HG02642 (cell line): ENCODE measurements at regions not wholly inside any gene's neighbourhood (a gene's known extent, or its start where the extent isn't known, plus 50 kb on each side); places are given as distances from the start of the nearest gene placed in this dataset.

Experiments used
- ATAC-seq: cut with Tn5 transposase; IDR thresholded peaks from one replicate; pipeline ENCODE4 v1.9.1; 2021; ENCODE audit warnings: mild to moderate bottlenecking; ENCODE audit not compliant: unreplicated experiment, poor library complexity

DNA sequence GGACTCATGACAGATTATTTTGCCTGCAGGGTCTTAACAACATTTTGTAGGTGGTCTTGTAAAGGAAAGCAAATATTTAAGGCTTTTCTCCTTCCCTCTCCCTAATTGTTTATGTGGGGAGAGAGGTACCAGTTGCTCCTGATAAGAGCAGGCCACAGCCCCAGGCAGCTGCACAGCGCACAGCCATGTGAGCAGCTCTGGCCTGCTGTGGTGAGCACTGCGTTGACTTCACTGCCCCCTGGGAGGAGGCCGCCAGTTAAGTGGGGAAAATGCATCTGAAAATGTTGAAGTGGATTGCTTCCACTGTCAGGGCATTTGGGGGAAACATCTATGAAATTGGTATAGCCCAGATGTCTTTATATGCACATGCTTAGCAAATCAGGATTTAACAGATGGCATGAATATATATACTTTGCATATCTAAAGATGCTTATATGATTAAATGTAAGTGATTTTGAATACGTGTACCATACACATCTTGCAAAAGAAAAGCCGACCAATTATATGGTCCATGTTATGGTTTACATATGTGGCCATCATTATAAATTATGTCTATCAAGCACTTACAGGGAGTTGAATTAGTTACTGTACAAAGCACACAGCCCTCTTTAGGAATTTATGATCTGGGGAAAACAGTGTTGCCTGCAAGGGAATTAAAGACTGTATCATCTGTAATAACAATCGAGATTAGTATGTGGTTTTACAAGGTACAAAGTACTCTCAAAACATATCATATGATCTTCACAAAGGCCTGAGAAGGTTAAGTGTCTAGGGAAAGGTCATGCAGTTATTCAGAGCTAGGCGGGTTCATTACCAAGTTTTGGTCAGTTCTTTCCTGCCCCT lies 132.1 kb downstream of the RHOU start:
- ATAC-seq, result no peak

DNA sequence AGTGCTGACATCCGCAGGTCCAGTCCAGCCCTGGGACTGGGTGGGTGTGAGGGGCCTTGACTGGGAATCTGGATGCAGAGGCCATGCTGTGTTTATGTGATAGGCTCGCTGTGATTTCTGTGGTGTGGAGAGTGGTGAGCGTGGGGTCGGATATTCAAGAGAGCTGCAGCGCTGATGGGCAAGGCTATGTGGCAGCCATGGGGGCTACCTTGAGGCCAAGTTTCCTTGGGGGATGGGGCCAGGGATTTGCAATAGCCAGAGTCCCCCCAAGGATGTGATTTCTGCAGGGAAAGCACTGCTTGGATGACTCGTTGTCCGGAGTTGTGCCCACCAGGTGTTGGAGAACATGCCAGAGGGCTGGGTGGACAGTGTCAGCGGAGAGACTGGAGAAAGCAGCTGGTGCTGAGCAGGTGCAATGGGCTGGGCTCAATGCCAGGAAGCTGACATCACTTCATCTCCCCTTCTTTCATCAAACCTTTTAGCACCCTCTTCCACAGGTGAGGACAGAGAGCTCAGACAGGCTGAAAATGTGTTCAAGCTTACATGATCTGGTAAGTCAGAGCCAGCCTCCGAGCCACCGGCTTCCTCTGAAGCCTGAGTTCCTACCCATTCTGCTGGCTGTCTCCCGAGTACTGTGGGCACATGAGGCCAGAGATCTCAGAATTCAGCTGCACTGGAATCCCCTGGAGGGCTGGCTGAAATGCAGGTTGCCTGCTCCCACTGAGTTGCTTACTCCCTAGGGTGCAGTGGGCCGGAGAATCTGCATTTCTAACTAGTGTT lies 132.9 kb downstream of the RHOU start:
- no peak for ATAC-seq

DNA sequence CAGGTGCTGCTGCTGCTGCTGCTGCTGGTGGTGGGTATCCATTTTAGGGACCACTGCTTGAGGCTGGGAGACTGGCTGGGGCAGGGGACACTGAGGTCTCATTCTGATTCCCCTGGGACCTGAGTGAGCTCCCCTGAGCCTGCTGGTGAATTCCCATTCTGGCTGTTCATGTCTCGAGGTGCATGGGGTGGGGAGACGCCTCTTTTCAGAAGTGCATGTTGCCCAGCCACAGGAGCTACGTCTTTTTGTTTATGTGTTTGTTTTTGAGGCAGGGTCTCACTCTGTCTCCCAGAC lies 133.4 kb downstream of the RHOU start:
- ATAC-seq, result no peak

DNA sequence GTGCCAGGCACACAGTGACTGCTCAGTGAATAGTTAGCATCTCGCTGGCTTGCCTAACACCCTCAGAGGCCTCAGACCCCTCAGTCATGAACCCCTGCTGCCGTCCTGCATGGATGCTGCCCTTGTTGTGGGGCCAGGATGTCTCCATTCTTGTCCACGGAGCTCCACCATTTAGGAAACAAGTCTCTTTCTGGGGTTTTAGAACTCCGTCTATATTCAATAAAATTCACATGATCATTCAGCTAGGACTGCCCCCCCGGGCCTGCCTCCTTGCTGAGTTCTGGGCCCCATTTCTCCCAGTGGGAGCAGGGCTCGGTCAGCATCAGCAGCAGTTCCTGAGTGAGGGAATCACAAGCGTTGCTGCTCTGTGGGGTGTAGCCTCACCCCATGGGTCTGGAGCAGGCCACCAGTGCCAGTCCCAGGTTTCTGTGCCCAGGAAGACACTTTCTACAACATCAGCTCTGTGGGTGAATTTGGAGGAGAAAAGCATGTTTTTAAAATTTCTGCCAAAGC lies 134.1 kb downstream of the RHOU start:
- no peak for ATAC-seq

DNA sequence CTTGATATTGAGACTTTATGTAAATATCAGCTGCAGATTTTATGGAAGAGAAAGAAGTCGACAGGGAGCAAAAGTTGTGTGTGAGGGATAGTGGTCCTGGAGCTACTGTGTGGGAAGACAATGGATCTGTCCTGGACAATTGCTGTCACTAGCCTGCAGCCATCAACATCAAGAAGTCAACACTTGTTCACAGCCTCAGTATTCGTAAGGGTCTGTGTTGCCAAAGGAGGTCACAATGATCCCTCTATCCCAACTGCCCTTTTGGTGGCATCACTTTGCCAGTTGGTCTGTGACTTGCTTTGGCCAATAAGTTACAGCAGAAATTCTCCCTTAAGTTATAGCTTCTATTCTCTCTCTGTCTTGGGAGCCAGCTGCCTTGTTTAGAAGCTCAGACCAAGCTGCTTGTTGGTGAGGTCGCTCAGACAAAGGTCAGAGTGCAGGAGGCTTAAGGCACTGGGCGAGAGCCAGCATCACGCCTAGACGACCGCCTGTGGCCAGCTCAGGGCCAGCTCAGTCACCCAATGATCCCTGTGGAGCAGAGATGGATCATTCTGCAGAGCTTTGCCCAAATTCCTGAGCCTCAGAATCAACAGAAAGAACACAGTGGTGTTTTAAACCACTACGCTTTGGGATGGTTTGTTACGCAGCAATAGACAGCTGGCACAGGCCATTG lies 134.9 kb downstream of the RHOU start:
- ATAC-seq, result no peak

DNA sequence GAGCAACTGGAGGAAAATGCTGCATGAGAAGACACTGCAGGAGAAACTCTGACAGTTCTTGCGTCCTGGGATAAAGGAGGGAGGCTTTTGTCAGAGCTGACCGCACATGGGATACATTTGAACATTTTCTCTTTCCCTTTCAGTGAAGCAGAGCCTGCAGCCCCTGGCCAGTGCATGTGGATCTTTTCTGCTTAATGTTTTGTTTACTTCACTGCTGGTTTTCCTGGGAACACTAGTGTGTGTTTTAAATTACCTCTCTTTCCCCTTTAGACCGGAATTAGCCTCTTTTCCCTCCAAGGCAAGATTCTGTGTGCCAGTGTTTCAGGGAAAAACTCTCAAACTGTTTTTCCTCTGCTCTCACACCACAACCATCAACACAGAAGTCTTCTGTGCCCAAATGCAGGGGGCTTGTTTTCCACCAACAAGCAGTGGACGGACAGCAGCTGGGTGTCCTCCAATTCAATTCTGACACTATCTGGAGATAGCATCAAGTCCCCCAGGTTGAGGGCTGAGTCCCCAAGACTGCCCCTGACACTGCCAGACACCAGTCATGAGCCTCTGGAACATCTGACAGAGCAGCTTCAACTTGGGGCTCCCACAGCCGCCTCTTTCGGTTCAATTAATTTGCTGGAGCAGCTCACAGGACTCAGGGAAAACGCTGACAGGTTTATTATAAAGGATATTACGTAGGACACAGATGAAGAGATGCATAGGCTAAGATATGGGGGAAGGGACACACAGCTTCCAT lies 136.2 kb downstream of the RHOU start:
- ATAC-seq, result no peak

DNA sequence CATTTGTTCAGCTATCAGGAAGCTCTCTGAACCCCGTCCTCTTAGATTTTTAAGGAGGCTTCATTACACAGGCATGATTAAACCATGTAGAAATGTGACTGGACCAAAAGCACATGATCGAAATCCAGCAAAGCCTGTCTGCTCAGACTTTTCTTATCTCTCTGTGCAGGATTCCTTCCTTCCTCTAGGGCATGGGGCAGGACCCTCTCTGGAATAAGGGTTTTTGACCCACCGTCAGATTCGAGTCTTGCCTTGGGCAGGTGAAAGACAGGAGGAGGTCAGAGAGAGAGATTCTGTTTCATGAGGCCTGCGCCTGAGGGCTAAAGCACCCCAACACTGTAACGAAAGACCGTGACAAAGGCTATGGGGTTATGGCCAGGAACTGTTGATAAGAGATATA lies 136.8 kb downstream of the RHOU start:
- ATAC-seq, result no peak

DNA sequence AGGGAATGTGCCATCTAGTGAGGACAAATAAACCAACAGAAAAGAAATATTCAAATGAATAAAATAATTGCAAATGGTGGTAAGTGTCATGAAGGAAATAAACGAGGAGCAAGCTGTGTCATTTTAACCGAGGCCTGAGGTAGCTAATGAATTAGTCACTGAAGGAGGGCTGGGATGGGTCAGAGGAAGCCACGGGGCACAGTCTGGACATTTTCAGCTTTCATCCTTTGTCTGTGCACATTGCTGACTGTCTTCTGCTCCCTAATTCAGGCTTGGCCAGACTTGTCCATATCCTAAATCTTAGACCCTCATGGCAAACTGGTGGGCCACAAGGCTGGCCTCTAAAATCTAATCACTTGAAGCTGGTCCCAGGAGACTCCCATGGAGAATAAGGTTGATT lies 138.4 kb downstream of the RHOU start:
- ATAC-seq, result no peak

DNA sequence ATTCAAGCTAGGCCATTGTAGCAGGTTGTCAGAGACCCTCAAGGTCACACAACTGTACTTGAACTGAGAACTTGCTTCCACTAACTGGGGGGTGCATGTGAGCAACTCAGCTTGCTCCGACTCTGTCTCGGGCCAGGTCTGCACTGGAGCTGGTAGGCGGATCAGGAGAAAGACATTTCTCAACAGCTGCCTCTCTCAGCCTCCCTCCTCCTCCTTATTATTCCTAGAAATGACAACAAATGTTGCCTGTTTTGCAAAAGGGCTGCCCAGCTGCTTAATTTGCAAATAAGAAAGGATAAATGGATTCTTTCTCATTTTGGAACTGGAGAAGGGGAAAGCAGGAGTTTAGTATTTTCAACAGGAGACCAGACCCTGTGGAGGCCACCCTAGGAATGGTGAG lies 140.5 kb downstream of the RHOU start:
- ATAC-seq, result no peak

DNA sequence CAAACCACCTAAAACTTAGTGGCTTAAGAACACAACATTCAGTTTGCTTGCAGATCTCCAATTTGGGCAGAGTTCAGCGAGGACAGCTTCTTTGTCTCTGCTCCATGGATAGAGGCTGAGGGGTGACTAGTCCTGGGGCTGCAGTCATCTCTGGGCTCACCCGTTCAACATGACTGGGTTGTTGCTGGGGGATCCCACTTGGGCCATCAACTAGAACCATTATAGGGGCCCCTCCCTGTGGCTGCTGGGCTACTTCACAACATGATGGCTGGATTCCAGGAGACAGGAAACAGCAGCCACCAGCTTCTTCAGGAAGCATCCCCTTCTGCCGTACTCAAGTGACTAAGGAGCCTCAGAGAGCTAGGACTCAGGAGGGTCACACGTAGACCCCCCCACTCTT lies 140.9 kb downstream of the RHOU start:
- no peak for ATAC-seq

DNA sequence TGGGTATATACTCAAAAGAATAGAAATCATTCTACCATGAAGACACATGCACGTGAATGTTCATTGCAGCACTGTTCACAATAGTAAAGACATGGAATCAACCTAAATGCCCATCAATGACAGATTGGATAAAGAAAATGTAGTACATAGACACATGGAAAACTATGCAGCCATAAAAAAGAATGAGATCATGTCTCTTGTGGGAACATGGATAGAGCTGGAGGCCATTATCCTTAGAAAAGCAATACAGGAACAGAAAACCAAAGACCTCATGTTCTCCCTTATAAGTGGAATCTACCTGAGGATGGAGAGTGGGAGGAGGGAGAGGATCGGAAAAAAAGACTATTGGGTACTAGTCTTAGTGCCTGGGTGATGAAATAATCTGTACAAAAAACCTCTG lies 143.9 kb downstream of the RHOU start:
- ATAC-seq, result no peak

DNA sequence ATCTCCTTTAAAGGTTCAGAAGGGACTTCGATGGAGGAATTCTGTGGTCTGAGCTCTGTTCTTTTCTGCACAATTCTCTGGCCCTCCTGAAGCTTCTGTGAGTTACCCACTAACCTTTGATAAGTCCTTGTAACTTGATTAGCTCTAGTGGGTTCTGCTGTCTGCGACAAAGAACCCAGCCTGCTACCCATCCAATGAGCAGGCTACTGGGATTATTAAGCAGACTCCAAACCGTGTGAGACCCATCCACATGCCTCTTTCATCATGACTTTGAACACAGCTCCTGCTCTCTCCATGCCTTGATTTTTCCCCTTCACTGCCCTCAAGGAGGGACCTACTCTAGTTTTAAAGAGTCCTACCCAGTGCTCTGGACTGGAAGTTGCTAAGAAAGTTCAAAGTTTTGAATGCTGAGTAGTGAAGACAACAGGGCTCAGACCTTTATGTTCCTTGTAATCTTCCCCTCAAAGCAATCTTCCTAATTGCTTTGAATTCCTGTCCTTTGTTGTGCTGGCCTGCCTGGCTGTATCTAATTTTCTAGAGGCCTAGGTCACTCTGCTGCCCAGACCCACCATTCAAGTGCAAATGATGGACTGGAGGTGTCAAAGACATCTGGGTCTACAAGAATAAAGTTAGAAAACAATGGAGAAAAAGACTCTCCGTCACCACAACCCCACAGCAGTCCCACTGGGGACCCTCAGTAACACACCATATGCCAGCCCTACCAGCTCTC lies 146.9 kb downstream of the RHOU start:
- ATAC-seq, result no peak

DNA sequence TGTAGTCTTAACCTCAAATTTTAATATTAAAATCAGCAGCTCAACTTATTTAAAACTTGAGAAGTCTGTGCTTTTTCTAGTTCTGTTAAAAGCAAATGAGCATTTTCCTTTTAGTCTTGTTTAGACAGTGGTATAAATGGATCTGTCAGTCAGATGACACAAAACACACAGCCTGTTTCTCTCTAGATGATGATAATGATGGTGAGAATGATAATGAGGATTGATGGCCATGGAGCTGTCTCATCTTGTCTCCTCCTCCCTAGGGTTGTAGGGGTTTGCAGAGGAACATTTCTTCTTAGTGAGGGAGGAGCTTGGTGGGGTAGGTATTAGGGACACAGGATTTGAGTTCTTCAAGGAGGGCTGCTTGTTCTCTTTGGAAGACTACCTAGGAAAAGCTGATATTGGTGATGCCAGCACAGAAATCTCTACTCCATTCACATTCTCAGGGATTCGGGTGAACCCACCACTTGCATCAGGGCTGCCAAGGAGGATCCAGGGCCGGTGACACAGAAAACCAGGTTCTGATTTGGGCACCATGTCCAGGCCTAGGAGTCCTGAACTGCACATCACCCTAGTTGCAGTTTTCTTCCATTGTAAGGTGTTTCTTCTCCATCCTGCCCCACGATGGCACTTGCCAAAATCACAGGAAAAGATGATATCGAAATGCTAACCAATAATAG lies 147.6 kb downstream of the RHOU start:
- no peak for ATAC-seq

DNA sequence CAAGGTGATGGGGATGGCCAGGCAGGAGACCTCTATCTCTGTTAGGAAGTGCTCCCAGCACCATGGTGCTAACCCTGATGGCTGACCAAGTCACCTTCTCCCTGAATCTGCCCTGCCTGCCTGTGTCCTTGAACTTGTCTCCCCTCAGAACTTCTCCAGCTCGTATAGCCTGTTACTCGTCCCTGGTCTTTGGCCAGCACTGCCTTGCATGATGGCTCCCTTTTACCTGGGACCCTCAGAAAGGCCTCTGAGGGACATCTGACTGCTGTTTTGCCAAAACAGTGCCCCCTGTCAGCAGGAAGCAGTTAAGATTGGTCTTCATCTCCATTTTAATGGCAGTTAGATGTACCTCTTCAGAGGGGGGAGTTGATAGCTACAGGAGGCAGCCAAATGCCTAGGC lies 148.3 kb downstream of the RHOU start:
- no peak for ATAC-seq

DNA sequence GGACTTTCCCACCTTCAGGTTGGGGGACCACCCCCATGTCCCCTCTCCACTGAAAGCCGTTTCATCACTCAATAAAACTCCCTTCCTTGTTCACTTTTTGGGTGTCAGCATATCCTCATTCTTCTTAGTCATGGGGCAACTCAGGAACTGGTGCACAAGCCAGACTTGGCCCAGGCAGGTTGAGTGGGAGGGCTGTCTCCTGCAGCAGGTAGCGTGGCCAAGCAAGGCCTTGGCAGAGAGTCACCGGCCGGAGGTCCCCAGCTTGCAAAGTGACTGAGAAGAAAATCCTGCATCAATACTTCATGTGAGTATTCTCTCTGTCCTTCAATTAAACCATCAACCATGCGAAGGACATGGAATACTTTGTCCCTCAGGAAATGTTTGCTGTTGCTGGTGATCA lies 148.9 kb downstream of the RHOU start:
- no peak for ATAC-seq

DNA sequence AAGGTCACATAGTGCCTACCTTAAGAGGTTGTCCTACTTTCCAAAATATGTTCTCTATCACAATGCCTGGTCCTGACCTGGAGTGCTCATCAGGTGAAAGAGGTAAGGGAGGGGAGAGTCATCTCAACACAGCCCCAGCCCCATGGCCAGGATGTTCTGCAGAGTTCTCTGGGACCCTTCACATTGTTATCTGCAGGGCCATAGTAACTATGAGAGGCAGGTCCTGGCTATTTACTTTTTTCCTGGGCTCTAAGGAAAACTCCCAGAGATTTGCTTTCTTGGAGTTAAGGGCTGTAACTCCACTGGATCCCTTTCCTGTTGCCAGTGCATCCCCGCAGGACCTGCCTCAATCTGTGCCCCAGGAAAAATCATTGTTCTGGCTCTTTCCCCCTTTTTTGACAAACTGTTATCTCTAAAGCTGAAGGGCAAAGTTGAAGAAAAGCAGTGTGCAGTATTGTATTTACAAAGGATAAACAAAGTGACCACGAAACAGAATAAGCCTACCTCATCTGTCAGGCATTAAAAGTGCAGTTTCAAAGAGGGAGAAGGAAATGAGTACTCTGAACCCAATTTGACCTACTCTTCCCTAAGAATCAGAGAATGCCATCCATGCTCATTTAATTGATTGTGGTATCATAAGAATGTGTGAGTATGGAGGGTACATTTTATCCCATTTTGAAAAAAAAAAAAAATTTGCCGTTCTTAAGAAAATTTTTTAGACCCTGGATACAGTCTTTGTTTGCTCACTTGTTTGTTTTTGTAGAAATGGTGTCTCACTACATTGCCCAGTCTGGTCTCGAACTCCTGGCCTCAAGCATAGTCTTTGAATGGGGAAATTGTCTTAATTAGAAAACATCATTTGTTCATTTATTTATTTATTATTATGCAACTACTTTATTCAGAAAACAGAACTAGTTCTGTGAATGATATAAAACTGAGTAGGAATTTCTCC lies 149.6 kb downstream of the RHOU start:
- no peak for ATAC-seq

DNA sequence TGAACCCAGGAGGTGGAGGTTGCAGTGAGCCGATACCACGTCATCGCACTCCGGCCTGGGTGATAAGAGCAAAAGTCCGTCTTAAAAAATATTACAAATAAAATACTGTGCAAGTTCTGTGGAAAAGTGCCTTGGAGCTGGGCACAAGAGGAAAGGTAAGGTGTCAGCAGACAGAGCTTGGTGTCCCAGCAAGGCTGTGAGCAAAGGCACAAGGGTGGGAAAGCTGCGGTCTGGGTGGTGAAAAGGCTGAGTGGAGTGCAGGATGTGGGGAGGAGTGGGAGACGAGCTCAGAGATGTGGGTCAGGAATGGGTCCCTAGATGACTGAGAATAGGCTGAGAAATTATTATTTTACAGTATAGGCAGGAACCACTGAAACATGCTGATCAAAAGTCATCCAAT lies 150.6 kb downstream of the RHOU start:
- ATAC-seq, result no peak

DNA sequence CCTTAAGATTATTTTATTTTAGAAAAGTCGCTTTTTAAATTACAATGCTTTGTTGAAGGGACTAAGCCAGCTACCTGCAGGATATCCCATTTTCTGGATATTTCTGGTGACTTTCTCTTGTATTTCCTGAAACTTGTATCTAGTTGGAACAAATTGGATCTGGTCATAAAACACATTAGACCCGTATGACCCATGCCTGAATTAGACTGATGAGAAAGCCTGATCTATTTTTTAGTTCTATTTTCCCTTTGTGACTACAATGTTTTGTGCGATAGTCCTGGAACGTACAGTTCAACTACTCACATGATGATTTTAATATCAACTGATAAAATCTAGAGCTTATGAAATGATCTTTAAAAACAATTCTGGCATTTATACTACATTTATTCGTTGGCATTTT lies 151.8 kb downstream of the RHOU start:
- no peak for ATAC-seq
